Right atrium auricular region (tissue), 2 donors: ENCODE measurements at regions not wholly inside any gene's neighbourhood (a gene's known extent, or its start where the extent isn't known, plus 50 kb on each side); places are given as distances from the start of the nearest gene placed in this dataset.

Source experiments
- DNase-seq: peaks from one replicate; pipeline ENCODE4 v3.0.0-alpha.2; 2019; ENCODE audit warnings: low spot score
- H3K27ac ChIP-seq, 2 donors: fragments of 200-600 bp; sonication (generic); 1 replicate in 1 of 2; 2 replicates in 1 of 2; pipeline ENCODE4 v1.5.1; 2016 to 2019
- H3K27me3 ChIP-seq, 2 donors: fragments of 200-600 bp; sonication (generic); one replicate each; pipeline versions ENCODE4 v1.5.1 to v1.6.0; 2017 to 2019
- H3K36me3 ChIP-seq: fragments of 200-600 bp; sonication (generic); one replicate; pipeline ENCODE4 v1.5.1; 2016
- H3K4me1 ChIP-seq, 2 donors: fragments of 200-600 bp; sonication (generic); one replicate each; pipeline versions ENCODE4 v1.5.1 to v1.6.0; 2017 to 2019
- H3K4me3 ChIP-seq, 2 donors: fragments of 200-600 bp; sonication (generic); 1 replicate in 1 of 2; 2 replicates in 1 of 2; pipeline ENCODE4 v1.5.1; 2017 to 2019; ENCODE audit warnings: mild to moderate bottlenecking in 1 of 2, moderate library complexity in 1 of 2
- H3K9me3 ChIP-seq, 2 donors: fragments of 200-600 bp; sonication (generic); one replicate each; pipeline ENCODE4 v1.5.1; 2019
- CTCF ChIP-seq, 2 donors: fragments of 200-600 bp; sonication (generic); IDR thresholded peaks; one replicate each; pipeline ENCODE4 v1.5.1; 2019; ENCODE audit warnings: antibody characterized with exemption in 2 of 2

- H3K27me3 ChIP-seq = no peaks in the 10 kb centered on the region
- no peaks in the 10 kb centered on the region for H3K9me3 ChIP-seq
- H3K36me3 ChIP-seq = no peaks in the 10 kb centered on the region
- DNase-seq = no peak
- H3K4me3 ChIP-seq = no peak overlapping the region
- H3K4me1 ChIP-seq = no peaks in the 10 kb centered on the region
- H3K27ac ChIP-seq = no peak overlapping the region
- TF ChIP-seq CTCF (IDR thresholded peaks at IDR 0.05) = no peak
Observed at GRCh38 chr1:30615816-30616590, 107.4 kb downstream of the MATN1 start.

DNA sequence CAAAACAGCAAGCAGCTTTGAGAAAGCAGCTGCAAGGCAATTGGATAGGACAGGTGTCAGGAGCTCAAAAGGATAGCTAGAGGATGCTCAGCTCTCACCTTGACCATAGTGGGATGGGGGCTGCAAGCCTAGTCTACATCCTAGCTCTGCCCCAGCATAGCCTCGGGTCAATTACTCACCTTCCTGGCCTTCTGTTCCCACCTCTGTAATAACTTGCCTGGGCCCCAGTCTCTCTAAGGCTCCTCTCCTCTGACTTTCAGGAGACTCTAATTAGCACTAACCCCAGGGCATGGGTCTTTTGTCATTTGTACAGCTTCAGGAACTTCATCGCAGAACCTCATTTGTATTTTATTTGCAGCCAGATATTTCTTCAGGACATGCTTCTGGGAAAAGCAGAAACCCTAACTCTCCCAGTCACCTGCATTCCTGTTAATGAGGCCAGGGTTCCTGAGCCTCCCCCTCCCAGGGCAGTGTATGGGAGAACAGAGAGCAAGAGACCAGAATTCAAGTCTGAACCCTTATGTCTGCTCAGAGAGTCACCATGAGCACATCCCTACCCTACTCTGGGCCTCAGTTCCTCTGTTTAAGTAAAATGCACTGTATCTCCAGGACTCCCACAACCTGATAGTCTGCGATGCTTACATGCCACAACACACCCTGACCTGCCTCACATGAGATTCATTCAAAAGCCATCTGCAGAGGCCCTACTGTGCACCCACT lies 108.1 kb downstream of the MATN1 start:
- Histone ChIP-seq H3K4me1 (no peaks in the 10 kb centered on the region), H3K27me3 (no peaks in the 10 kb centered on the region), H3K4me3 (no peak overlapping the region), H3K36me3 (no peaks in the 10 kb centered on the region), H3K9me3 (no peaks in the 10 kb centered on the region), H3K27ac (no peak overlapping the region)
- no peak for DNase-seq
- TF ChIP-seq CTCF (IDR thresholded peaks at IDR 0.05) = no peak

- H3K4me3 ChIP-seq = no peak overlapping the region
- H3K9me3 ChIP-seq = no peaks in the 10 kb centered on the region
- H3K27ac ChIP-seq = no peak overlapping the region
- no peaks in the 10 kb centered on the region for H3K27me3 ChIP-seq
- no peak for TF ChIP-seq CTCF (IDR thresholded peaks at IDR 0.05)
- H3K4me1 ChIP-seq = no peaks in the 10 kb centered on the region
- no peak for DNase-seq
- no peaks in the 10 kb centered on the region for H3K36me3 ChIP-seq
Observed at GRCh38 chr1:30613188-30613587, 110.2 kb downstream of the MATN1 start.

DNA sequence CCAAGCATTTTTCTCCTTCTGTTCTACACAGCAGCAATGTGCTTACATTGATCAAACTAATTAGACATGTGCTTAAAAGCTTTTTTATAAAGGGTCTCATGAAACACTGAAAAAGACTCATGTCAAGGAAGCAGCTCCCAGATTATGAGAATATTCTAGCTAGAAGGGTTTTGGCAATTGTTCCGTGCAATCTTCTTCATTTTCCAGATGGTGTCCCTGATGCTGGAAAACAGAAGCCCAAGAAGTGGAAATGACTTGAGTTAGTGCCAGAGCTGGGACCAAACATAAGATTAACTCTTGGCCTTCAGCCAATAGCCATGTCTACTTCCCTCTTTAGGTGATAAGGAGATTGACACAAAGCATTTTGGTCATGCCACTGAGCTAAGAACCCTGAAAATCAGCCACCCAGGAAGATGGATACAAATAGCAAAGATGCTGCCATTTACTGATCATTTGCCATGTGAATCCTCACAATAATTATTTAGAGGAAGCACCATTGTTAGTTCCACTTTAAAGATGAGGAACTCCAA lies 110.8 kb downstream of the MATN1 start:
- no peaks in the 10 kb centered on the region for H3K4me1 ChIP-seq
- no peak overlapping the region for H3K4me3 ChIP-seq
- H3K36me3 ChIP-seq = no peaks in the 10 kb centered on the region
- TF ChIP-seq CTCF (IDR thresholded peaks at IDR 0.05) = no peak
- no peaks in the 10 kb centered on the region for H3K9me3 ChIP-seq
- DNase-seq = no peak
- H3K27ac ChIP-seq = no peak overlapping the region
- H3K27me3 ChIP-seq = no peaks in the 10 kb centered on the region

DNA sequence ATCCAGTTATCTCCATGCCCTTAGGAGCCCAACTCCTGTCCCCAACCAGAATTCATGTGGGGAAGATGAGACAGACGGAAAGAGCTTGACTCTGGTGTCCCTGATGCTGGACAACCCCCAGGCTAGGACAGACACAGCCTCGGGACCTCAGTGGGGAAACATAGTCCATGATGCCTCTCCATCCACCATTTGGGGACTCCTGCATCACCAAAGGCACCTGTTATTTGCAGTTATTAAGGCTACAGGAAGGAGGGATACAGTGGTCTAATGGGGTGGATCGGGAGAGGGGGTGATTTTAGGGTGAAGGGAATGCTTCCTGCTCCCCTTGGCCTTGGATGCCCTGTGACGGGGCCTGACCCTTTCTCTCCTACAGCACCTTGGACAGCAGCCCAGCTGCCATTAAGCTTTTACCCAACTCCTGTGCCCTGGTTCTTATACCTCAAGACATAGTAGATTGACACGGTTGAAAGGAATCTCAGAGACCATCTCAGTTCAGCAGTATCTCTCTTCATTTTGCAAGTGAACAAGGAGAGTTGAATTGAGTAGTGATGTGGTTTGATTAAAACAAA lies 111.6 kb downstream of the MATN1 start:
- Histone ChIP-seq H3K27me3 (no peaks in the 10 kb centered on the region), H3K36me3 (no peaks in the 10 kb centered on the region), H3K27ac (no peak overlapping the region), H3K4me3 (no peak overlapping the region), H3K9me3 (no peaks in the 10 kb centered on the region), H3K4me1 (no peaks in the 10 kb centered on the region)
- no peak for TF ChIP-seq CTCF (IDR thresholded peaks at IDR 0.05)
- DNase-seq = no peak
